K562 (cell line): ENCODE measurements at regions not wholly inside any gene's neighbourhood (a gene's known extent, or its start where the extent isn't known, plus 50 kb on each side); places are given as distances from the start of the nearest gene placed in this dataset.

Experiments
- ATAC-seq: fragments of 200-7000 bp; cut with Tn5 transposase; 3 replicates; pipeline ENCODE4 v1.9.1; 2020; ENCODE audit warnings: moderate library complexity
- BruUV-seq: library from RNA; stranded (reverse); fragments of 400-500 nt; replicated peaks from 2 replicates; lab custom pipeline; 2021; lab: Mats Ljungman, UMichigan
- CTCF ChIA-PET: fragments of 300-600 bp; formaldehyde crosslinking; extraction: SDS; loops from one replicate; lab custom pipeline; 2021; ENCODE audit warnings: low intra/inter-chr PET ratio; lab: Yijun Ruan, JAX
- POLR2A ChIA-PET: fragments of 300-600, 350-650 bp; sonication (Branson Sonifier 250); formaldehyde crosslinking; extraction: SDS; loops from one replicate; lab custom pipeline; 2021; ENCODE audit warnings: antibody characterized with exemption, inconsistent platforms; lab: Yijun Ruan, JAX
- DNase-seq, 4 experiments: peaks; one replicate each; pipeline versions ENCODE4 v3.0.0 to v3.0.0-alpha.2; 2011 to 2018; ENCODE audit warnings: low spot score in 3 of 4, mixed read lengths in 3 of 4; ENCODE audit errors: extremely low read depth in 1 of 4
- FAIRE-seq: peaks from 2 replicates; lab custom pipeline; 2011; peaks lifted over from hg19 to GRCh38; lab: Jason Lieb, UNC
- H2AFZ ChIP-seq: 2 replicates; pipeline ENCODE4 v1.6.0; 2011; ENCODE audit warnings: low read depth, low read length, control low read depth, inconsistent platforms
- H3K27ac ChIP-seq: fragments of 200-600 bp; 3 replicates; pipeline ENCODE4 v1.8.0; 2011; ENCODE audit warnings: low read depth, mild to moderate bottlenecking, control low read depth, inconsistent platforms, low read length, moderate library complexity, mixed read lengths; ENCODE audit errors: extremely low read depth
- H3K27me3 ChIP-seq, 2 experiments: fragments of 300-600 bp in 1 of 2; 2 replicates in 1 of 2; 3 replicates in 1 of 2; pipeline versions ENCODE4 v1.6.0 to v1.8.0; 2011; ENCODE audit warnings: inconsistent platforms in 2 of 2, low read length in 2 of 2, mild to moderate bottlenecking in 1 of 2, mixed read lengths in 1 of 2, moderate library complexity in 1 of 2; ENCODE audit not compliant: control insufficient read depth in 2 of 2, insufficient read depth in 2 of 2
- H3K36me3 ChIP-seq: fragments of 300-600 bp; 3 replicates; pipeline ENCODE4 v1.8.0; 2011; ENCODE audit warnings: mild to moderate bottlenecking, low read length, inconsistent platforms; ENCODE audit not compliant: control insufficient read depth, insufficient read depth
- H3K4me1 ChIP-seq, 2 experiments: fragments of 200-600 bp in 1 of 2; replicated peaks in 1 of 2; 2 replicates in 1 of 2; 3 replicates in 1 of 2; pipeline versions ENCODE4 v1.5.1 to v1.8.0; 2011; ENCODE audit warnings: inconsistent platforms in 2 of 2, low read length in 2 of 2, mild to moderate bottlenecking in 1 of 2, mixed read lengths in 1 of 2, moderate library complexity in 1 of 2; ENCODE audit not compliant: control insufficient read depth in 2 of 2, insufficient read depth in 2 of 2
- H3K4me2 ChIP-seq: 2 replicates; pipeline ENCODE4 v1.6.1; 2011; ENCODE audit warnings: low read length, control low read depth, inconsistent platforms, mixed read lengths; ENCODE audit not compliant: insufficient read depth
- H3K4me3 ChIP-seq: fragments of 200-600 bp; sonication (generic), shearing (Covaris generic); 2 replicates; pipeline ENCODE4 v1.5.1; 2016; ENCODE audit warnings: control low read depth, inconsistent platforms
- H3K79me2 ChIP-seq: fragments of 200-600 bp; 3 replicates; pipeline ENCODE4 v1.8.0; 2011; ENCODE audit warnings: low read length, inconsistent platforms; ENCODE audit not compliant: control insufficient read depth, insufficient read depth
- H3K9ac ChIP-seq, 2 experiments: 2 replicates each; pipeline versions ENCODE4 v1.6.0 to v1.6.1; 2011; ENCODE audit warnings: low read depth in 2 of 2, low read length in 2 of 2, control low read depth in 1 of 2, inconsistent platforms in 1 of 2, mild to moderate bottlenecking in 1 of 2, mixed read lengths in 1 of 2; ENCODE audit not compliant: insufficient read depth in 1 of 2
- H3K9me1 ChIP-seq: one replicate; pipeline ENCODE4 v1.6.0; 2011; ENCODE audit warnings: inconsistent platforms, mild to moderate bottlenecking, low read length, moderate library complexity; ENCODE audit not compliant: control insufficient read depth, insufficient read depth
- H3K9me3 ChIP-seq: replicated peaks from 2 replicates; pipeline ENCODE4 v1.5.1; 2011; ENCODE audit warnings: low read depth, low read length, inconsistent platforms; ENCODE audit not compliant: control insufficient read depth, insufficient read depth
- H4K20me1 ChIP-seq: replicated peaks from 2 replicates; pipeline ENCODE4 v1.6.1; 2011; ENCODE audit warnings: low read length, inconsistent platforms, mixed read lengths; ENCODE audit not compliant: control insufficient read depth, insufficient read depth
- CREBBP ChIP-seq: IDR thresholded peaks from one replicate; pipeline ENCODE4 v1.6.1; 2012; ENCODE audit warnings: low read depth, mild to moderate bottlenecking, control low read depth, inconsistent platforms, low read length
- HDAC6 ChIP-seq: IDR thresholded peaks from 2 replicates; pipeline ENCODE4 v1.6.1; 2012; ENCODE audit warnings: low read depth, mild to moderate bottlenecking, control low read depth, inconsistent platforms, low read length, moderate library complexity
- MAFK ChIP-seq: IDR thresholded peaks from 2 replicates; pipeline ENCODE4 v1.6.1; 2011; ENCODE audit warnings: low read length, improper control_type of control experiment
- POLR3A ChIP-seq: IDR thresholded peaks from 2 replicates; pipeline ENCODE4 v1.6.1; 2011; ENCODE audit warnings: borderline replicate concordance, mild to moderate bottlenecking, moderate library complexity; ENCODE audit not compliant: insufficient read length, insufficient read depth; ENCODE audit errors: extremely low read depth
- PTRF ChIP-seq: fragments of 450-650 bp; IDR thresholded peaks from 2 replicates; pipeline ENCODE4 v1.6.1; 2016; ENCODE audit warnings: mild to moderate bottlenecking, missing genetic modification characterization, missing compliant biosample characterization
- RHOXF2B ChIP-seq: fragments of 250-450 bp; sonication (Bioruptor Pico); conservative IDR thresholded peaks from 2 replicates; pipeline ENCODE4 v1.5.1; 2021
- SNRNP70 ChIP-seq: fragments of 200-400 bp; formaldehyde crosslinking; optimal IDR thresholded peaks from 2 replicates; pipeline ENCODE3; 2017; ENCODE audit warnings: low read depth, low read length
- ZBTB11 ChIP-seq, 3 experiments: fragments of 200-800 bp in 1 of 3; fragments of 250-450 bp in 1 of 3; fragments of 450-650 bp in 1 of 3; sonication (Bioruptor Pico) in 1 of 3; sonication (Bioruptor generic) in 1 of 3; formaldehyde crosslinking in 1 of 3; IDR thresholded peaks; 2 replicates each; pipeline versions ENCODE4 v1.6.1 to v1.8.0; 2016 to 2022; ENCODE audit warnings: mild to moderate bottlenecking in 2 of 3, missing genetic modification characterization in 2 of 3, missing compliant biosample characterization in 1 of 3, moderate library complexity in 1 of 3
- WGBS: fragments of 100-300 bp; shearing (Covaris generic); methylation state at CpG from one replicate; pipeline ENCODE4 v1.1.6; 2016; ENCODE audit warnings: low coverage, mixed read lengths; ENCODE audit not compliant: insufficient coverage; ENCODE audit errors: missing lambda C conversion rate; 5-methylcytosine and 5-hydroxymethylcytosine counted together
- in situ Hi-C: fragments of 300-500 bp; cut with MboI; formaldehyde crosslinking; loops from 4 replicates; pipeline ENCODE4 v1.15.0; 2018; ENCODE audit warnings: inconsistent platforms, mixed read lengths
- intact Hi-C: fragments of 100-400 bp; cut with micrococcal nuclease; formaldehyde crosslinking; loops from 2 replicates; pipeline ENCODE4 v1.14.2; 2022

GRCh38 chr10:2037246-2037645 lies 299.9 kb upstream of the ADARB2 start:
- no peak for TF ChIP-seq RHOXF2B (CRISPR knock-in tag)
- no peak for TF ChIP-seq POLR3A
- TF ChIP-seq CREBBP = no peak

GRCh38 chr10:2036209-2036608 lies 298.9 kb upstream of the ADARB2 start:
- H3K36me3 ChIP-seq = no peaks in the 10 kb centered on the region
- no peaks in the 10 kb centered on the region for H3K9me3 ChIP-seq
- no peak overlapping the region for H3K4me3 ChIP-seq
- no peak overlapping the region for H3K9ac ChIP-seq
- H3K4me2 ChIP-seq = no peak overlapping the region
- ATAC-seq = no peak
- no peaks in the 10 kb centered on the region for H3K9me1 ChIP-seq
- BruUV-seq = no TSS peak
- intact Hi-C loops = no loop called here
- CTCF ChIA-PET = no interaction called here
- no peak for FAIRE-seq
- H3K27ac ChIP-seq = no peak overlapping the region
- H3K4me1 ChIP-seq = no peaks in the 10 kb centered on the region
- H3K27me3 ChIP-seq = no peaks in the 10 kb centered on the region
- H4K20me1 ChIP-seq = no peaks in the 10 kb centered on the region
- DNase-seq = no peak
- H2AFZ ChIP-seq = no peak overlapping the region
- TF ChIP-seq SNRNP70 (no peak), MAFK (no peak), PTRF (no peak), ZBTB11 (CRISPR knock-in tag; IDR thresholded peaks at IDR 0.05) (no peak), HDAC6 (no peak)
- H3K79me2 ChIP-seq = no peaks in the 10 kb centered on the region
- POLR2A ChIA-PET = no interaction called here
- in situ Hi-C loops = no loop called here

More at GRCh38 chr10:2037246-2037645, 299.9 kb upstream of the ADARB2 start:
- POLR2A ChIA-PET = no interaction called here
- no peaks in the 10 kb centered on the region for H3K9me1 ChIP-seq
- no peak overlapping the region for H2AFZ ChIP-seq
- no peak overlapping the region for H3K4me2 ChIP-seq
- no peak overlapping the region for H3K27ac ChIP-seq
- no peaks in the 10 kb centered on the region for H3K9me3 ChIP-seq
- H3K27me3 ChIP-seq = no peaks in the 10 kb centered on the region
- H3K4me3 ChIP-seq = no peak overlapping the region
- WGBS = 0% methylated on average over 1 of the region's 1 CpG
- no peaks in the 10 kb centered on the region for H4K20me1 ChIP-seq
- no peaks in the 10 kb centered on the region for H3K79me2 ChIP-seq
- no peaks in the 10 kb centered on the region for H3K36me3 ChIP-seq
- CTCF ChIA-PET = no interaction called here
- no peak overlapping the region for H3K9ac ChIP-seq
- ATAC-seq (no peak), FAIRE-seq (no peak), DNase-seq (no peak)
- in situ Hi-C loops (no loop called here), intact Hi-C loops (no loop called here)
- no peaks in the 10 kb centered on the region for H3K4me1 ChIP-seq
- BruUV-seq = no TSS peak
